ENCODE measurements at regions not wholly inside any gene's neighbourhood (a gene's known extent, or its start where the extent isn't known, plus 50 kb on each side); places are given as distances from the start of the nearest gene placed in this dataset.

DNA sequence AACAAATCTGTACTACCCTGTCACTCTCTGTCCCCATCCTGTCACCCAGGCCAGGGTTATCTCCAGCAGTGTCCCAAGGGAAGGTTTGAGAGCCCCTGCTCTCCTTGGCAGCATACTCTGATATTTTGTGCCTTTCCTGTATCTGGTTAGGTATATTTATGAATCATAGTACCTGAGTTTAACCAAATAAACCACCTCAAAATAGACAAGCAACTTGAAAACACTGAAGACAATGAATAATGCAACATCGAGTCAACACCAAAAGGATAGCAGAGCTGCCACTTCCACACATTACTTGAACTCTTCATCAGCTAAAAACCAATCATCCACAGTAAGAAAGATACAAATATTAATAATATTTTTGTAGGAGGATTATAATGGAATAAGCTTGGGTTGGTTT, 142.6 kb upstream of the TAB2 start:
- TF ChIP-seq, protein P1, sequence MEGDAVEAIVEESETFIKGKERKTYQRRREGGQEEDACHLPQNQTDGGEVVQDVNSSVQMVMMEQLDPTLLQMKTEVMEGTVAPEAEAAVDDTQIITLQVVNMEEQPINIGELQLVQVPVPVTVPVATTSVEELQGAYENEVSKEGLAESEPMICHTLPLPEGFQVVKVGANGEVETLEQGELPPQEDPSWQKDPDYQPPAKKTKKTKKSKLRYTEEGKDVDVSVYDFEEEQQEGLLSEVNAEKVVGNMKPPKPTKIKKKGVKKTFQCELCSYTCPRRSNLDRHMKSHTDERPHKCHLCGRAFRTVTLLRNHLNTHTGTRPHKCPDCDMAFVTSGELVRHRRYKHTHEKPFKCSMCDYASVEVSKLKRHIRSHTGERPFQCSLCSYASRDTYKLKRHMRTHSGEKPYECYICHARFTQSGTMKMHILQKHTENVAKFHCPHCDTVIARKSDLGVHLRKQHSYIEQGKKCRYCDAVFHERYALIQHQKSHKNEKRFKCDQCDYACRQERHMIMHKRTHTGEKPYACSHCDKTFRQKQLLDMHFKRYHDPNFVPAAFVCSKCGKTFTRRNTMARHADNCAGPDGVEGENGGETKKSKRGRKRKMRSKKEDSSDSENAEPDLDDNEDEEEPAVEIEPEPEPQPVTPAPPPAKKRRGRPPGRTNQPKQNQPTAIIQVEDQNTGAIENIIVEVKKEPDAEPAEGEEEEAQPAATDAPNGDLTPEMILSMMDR (IDR thresholded peaks at IDR 0.05), result no peak
- no peak for TF ChIP-seq EP300 (IDR thresholded peaks at IDR 0.05)
- no peak for TF ChIP-seq POLR2A (IDR thresholded peaks at IDR 0.05)

Measured in sigmoid colon (tissue), 4 donors.